Body of pancreas (tissue), 4 donors: ENCODE measurements at regions not wholly inside any gene's neighbourhood (a gene's known extent, or its start where the extent isn't known, plus 50 kb on each side); places are given as distances from the start of the nearest gene placed in this dataset.

Experiments
- ATAC-seq: fragments of 150-250 bp; one replicate; pipeline ENCODE4 v1.9.1; 2016
- DNase-seq, 4 donors: peaks; one replicate each; pipeline ENCODE4 v3.0.0-alpha.2; 2019
- H3K27ac ChIP-seq, 4 donors: fragments of 200-600 bp; sonication (generic); 1 replicate in 3 of 4; 2 replicates in 1 of 4; pipeline versions ENCODE4 v1.5.1 to v1.6.1; 2016 to 2019; ENCODE audit warnings: mild to moderate bottlenecking in 1 of 4, mixed read lengths in 1 of 4, moderate library complexity in 1 of 4
- H3K27me3 ChIP-seq, 2 donors: fragments of 200-600 bp; sonication (generic); one replicate each; pipeline ENCODE4 v1.6.0; 2016; ENCODE audit warnings: mild to moderate bottlenecking in 1 of 2
- H3K36me3 ChIP-seq, 2 donors: fragments of 200-600 bp; sonication (generic); replicated peaks in 1 of 2; 2 replicates each; pipeline ENCODE4 v1.5.1; 2016; ENCODE audit warnings: low read depth in 2 of 2; ENCODE audit not compliant: insufficient read depth in 1 of 2
- H3K4me1 ChIP-seq: fragments of 200-600 bp; sonication (generic); one replicate; pipeline ENCODE4 v1.6.0; 2016
- H3K4me3 ChIP-seq, 2 donors: fragments of 200-600 bp; sonication (generic); 1 replicate in 1 of 2; 2 replicates in 1 of 2; pipeline ENCODE4 v1.5.1; 2016 to 2019
- H3K9me3 ChIP-seq, 3 donors: fragments of 200-600 bp; sonication (generic); 1 replicate in 2 of 3; 2 replicates in 1 of 3; pipeline ENCODE4 v1.5.1; 2016
- POLR2A ChIP-seq, 3 donors: fragments of 450-650 bp; IDR thresholded peaks; one replicate each; pipeline ENCODE4 v1.6.1; 2016; ENCODE audit warnings: antibody characterized with exemption in 3 of 3, mild to moderate bottlenecking in 2 of 3
- WGBS, 2 donors: methylation state at CpG; one replicate each; pipeline ENCODE4 v1.1.5; 2017; 5-methylcytosine and 5-hydroxymethylcytosine counted together
- intact Hi-C: fragments of 100-400 bp; cut with DNase I; formaldehyde crosslinking; loops from one replicate; pipeline ENCODE4 v1.15.1; 2023
- TF ChIP-seq, protein P1 (sequence below), 7 experiments: fragments of 450-650 bp in 4 of 7; fragments of 200-600 bp in 3 of 7; sonication (generic) in 3 of 7; IDR thresholded peaks; one replicate each; pipeline ENCODE4 v1.5.1; 2016 to 2019; ENCODE audit warnings: antibody characterized with exemption in 7 of 7

GRCh38 chr2:109702250-109702985 is 88.3 kb downstream of the SOWAHC start:
- TF ChIP-seq, protein P1, sequence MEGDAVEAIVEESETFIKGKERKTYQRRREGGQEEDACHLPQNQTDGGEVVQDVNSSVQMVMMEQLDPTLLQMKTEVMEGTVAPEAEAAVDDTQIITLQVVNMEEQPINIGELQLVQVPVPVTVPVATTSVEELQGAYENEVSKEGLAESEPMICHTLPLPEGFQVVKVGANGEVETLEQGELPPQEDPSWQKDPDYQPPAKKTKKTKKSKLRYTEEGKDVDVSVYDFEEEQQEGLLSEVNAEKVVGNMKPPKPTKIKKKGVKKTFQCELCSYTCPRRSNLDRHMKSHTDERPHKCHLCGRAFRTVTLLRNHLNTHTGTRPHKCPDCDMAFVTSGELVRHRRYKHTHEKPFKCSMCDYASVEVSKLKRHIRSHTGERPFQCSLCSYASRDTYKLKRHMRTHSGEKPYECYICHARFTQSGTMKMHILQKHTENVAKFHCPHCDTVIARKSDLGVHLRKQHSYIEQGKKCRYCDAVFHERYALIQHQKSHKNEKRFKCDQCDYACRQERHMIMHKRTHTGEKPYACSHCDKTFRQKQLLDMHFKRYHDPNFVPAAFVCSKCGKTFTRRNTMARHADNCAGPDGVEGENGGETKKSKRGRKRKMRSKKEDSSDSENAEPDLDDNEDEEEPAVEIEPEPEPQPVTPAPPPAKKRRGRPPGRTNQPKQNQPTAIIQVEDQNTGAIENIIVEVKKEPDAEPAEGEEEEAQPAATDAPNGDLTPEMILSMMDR (IDR thresholded peaks at IDR 0.05) = no peak
- TF ChIP-seq POLR2A (IDR thresholded peaks at IDR 0.05) = no peak
- intact Hi-C loops = no loop called here
- no peaks in the 10 kb centered on the region for H3K27me3 ChIP-seq
- H3K4me1 ChIP-seq = peaks cover 13% of the 10 kb centered on the region
- H3K9me3 ChIP-seq = no peaks in the 10 kb centered on the region
- WGBS, 2 donors = 59 to 62% methylated on average over 9 of the region's 9 CpGs
- no peaks in the 10 kb centered on the region for H3K36me3 ChIP-seq
- H3K4me3 ChIP-seq = no peak overlapping the region
- DNase-seq (peak in 1 of 4 donors; percentile 31), ATAC-seq (peak; percentile 77)
- peak overlapping the region in 2 of 4 donors; percentile 63 to 69 for H3K27ac ChIP-seq

- no peak overlapping the region for H3K4me3 ChIP-seq
- no peaks in the 10 kb centered on the region for H3K9me3 ChIP-seq
- WGBS, 2 donors = 59 to 62% methylated on average over 7 of the region's 7 CpGs
- no peaks in the 10 kb centered on the region for H3K27me3 ChIP-seq
- peaks cover 13% of the 10 kb centered on the region for H3K4me1 ChIP-seq
- H3K36me3 ChIP-seq = no peaks in the 10 kb centered on the region
- TF ChIP-seq POLR2A (IDR thresholded peaks at IDR 0.05) = no peak
- TF ChIP-seq, protein P1 (IDR thresholded peaks at IDR 0.05) = no peak
- peak; percentile 43 for ATAC-seq
- intact Hi-C loops = no loop called here
- no peak for DNase-seq
- H3K27ac ChIP-seq = peak overlapping the region in 2 of 4 donors; percentile 63 to 69
These were observed 88.9 kb downstream of the SOWAHC start for GRCh38 chr2:109703077-109703476.

DNA sequence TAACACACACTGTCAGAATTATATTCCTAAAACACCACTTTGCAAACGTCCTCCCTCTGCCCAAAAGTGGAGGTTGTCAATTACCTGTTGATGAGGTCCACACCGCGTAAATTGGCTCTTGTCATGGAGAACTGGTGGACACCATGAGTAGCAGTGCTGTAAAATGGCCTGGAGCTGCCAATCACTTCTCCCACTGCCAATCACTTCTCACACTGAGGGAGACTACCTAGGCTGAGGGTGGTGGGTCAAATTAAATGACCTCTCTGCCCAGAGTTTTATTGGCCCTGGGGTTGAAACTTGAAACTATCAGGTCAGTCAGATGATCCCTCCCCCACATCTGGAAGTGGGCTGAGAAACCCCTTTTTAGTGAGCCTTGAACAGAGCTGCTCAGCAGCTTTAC is 89.6 kb downstream of the SOWAHC start:
- H3K4me3 ChIP-seq = no peak overlapping the region
- TF ChIP-seq, protein P1 (IDR thresholded peaks at IDR 0.05) = no peak
- no peak for TF ChIP-seq POLR2A (IDR thresholded peaks at IDR 0.05)
- intact Hi-C loops = no loop called here
- WGBS, 2 donors = 78 to 79% methylated on average over 3 of the region's 3 CpGs
- H3K27ac ChIP-seq = no peak overlapping the region
- peaks cover 13% of the 10 kb centered on the region for H3K4me1 ChIP-seq
- no peak for DNase-seq
- no peak for ATAC-seq
- no peaks in the 10 kb centered on the region for H3K36me3 ChIP-seq
- no peaks in the 10 kb centered on the region for H3K9me3 ChIP-seq
- no peaks in the 10 kb centered on the region for H3K27me3 ChIP-seq

DNA sequence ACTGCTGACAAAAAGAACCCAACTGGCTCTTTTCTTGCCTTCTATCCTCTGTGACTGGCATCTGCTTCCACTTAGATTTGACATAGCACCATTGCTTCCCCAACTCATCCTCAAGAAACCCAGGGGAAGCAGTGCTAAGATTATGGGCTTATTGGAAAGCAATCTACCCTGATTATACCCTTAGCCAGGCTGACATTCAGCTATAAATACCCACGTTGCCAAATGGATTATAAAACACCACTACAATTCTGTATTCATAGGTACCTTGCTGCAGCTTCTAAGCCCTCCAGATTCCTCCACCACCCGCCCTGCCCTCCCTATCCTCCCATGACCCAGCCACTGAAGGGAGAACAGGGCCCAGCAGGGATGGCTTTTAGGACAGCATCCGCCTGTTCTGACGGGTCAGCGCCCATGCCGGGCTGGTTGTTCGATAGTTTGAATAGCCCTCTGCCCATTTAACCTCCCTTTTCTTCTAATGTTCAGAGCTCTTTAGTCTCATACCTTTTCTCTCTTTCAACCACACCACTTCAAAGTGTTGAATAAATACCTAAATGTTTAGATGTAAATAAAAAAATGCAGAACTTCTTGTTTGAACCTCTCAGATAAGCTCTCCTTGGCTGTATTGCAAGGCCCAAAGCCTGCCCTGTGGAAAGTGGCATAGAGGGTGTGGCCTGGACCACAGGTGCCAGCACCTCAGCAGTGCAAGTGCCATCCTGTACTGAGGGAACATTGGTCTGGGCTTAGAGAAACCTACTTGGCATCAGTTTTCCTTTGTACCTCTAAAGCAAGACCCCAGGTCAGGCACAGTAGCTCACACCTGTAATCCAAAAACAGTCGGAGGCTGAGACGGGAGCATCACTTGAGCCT is 86.6 kb upstream of the RGPD5 start:
- TF ChIP-seq, protein P1 (IDR thresholded peaks at IDR 0.05) = no peak
- no peak for TF ChIP-seq POLR2A (IDR thresholded peaks at IDR 0.05)
- WGBS, 2 donors = 88 to 91% methylated on average over 9 of the region's 9 CpGs
- ATAC-seq (no peak), DNase-seq (no peak)
- H3K9me3 ChIP-seq = no peaks in the 10 kb centered on the region
- intact Hi-C loops = no loop called here
- H3K4me1 ChIP-seq = no peaks in the 10 kb centered on the region
- no peak overlapping the region for H3K27ac ChIP-seq
- H3K4me3 ChIP-seq = no peak overlapping the region
- H3K36me3 ChIP-seq = no peaks in the 10 kb centered on the region
- H3K27me3 ChIP-seq = no peaks in the 10 kb centered on the region
